Fibroblast of skin of scalp (primary cell): ENCODE measurements at regions not wholly inside any gene's neighbourhood (a gene's known extent, or its start where the extent isn't known, plus 50 kb on each side); places are given as distances from the start of the nearest gene placed in this dataset.

ENCODE experiments used
- DNase-seq: peaks from one replicate; pipeline ENCODE4 v3.0.0-alpha.2; 2013

- DNase-seq: no peak
Observed at GRCh38 chr1:208858738-208859137, 614.6 kb upstream of the PLXNA2 start.

- DNase-seq: no peak
Observed at GRCh38 chr1:208864366-208864965, 620.3 kb upstream of the PLXNA2 start.

- DNase-seq: no peak
Observed at GRCh38 chr1:208866386-208866955, 622.3 kb upstream of the PLXNA2 start.

- peak; percentile 59 for DNase-seq
Observed at GRCh38 chr1:208868554-208868953, 624.4 kb upstream of the PLXNA2 start.

GRCh38 chr1:208874915-208875314, 630.7 kb upstream of the PLXNA2 start:
- DNase-seq: no peak

GRCh38 chr1:208879022-208879421, 634.8 kb upstream of the PLXNA2 start:
- DNase-seq: no peak

- peak; percentile 53 for DNase-seq
Observed at GRCh38 chr1:208880433-208881100, 636.4 kb upstream of the PLXNA2 start.

- DNase-seq: no peak
Observed at GRCh38 chr1:208885060-208885459, 640.9 kb upstream of the PLXNA2 start.

- DNase-seq: no peak
Observed at GRCh38 chr1:208885650-208886049, 641.5 kb upstream of the PLXNA2 start.

GRCh38 chr1:208888376-208888775, 644.2 kb upstream of the PLXNA2 start:
- DNase-seq: no peak

GRCh38 chr1:208892147-208892546, 648.0 kb upstream of the PLXNA2 start:
- no peak for DNase-seq

- DNase-seq: no peak
Observed at GRCh38 chr1:208893251-208893650, 649.1 kb upstream of the PLXNA2 start.

- DNase-seq: no peak
Observed at GRCh38 chr1:208895181-208895580, 651.0 kb upstream of the PLXNA2 start.

GRCh38 chr1:208895820-208896219, 651.6 kb upstream of the PLXNA2 start:
- DNase-seq: no peak

- DNase-seq: no peak
Observed at GRCh38 chr1:208896768-208897167, 652.6 kb upstream of the PLXNA2 start.

- no peak for DNase-seq
Observed at GRCh38 chr1:208899438-208899837, 655.3 kb upstream of the PLXNA2 start.

- no peak for DNase-seq
Observed at GRCh38 chr1:208903251-208903905, 659.2 kb upstream of the PLXNA2 start.

GRCh38 chr1:208907790-208908189, 663.6 kb upstream of the PLXNA2 start:
- no peak for DNase-seq

GRCh38 chr1:208909011-208909984, 665.1 kb upstream of the PLXNA2 start:
- DNase-seq: no peak

- DNase-seq: no peak
Observed at GRCh38 chr1:208910161-208910560, 666.0 kb upstream of the PLXNA2 start.

- DNase-seq: no peak
Observed at GRCh38 chr1:208917281-208917680, 666.2 kb upstream of the CAMK1G start.

- no peak for DNase-seq
Observed at GRCh38 chr1:208917723-208918122, 665.8 kb upstream of the CAMK1G start.
